ENCODE measurements at regions not wholly inside any gene's neighbourhood (a gene's known extent, or its start where the extent isn't known, plus 50 kb on each side); places are given as distances from the start of the nearest gene placed in this dataset.
A peak's percentile ranks its signal among the peaks of the same experiment; 100 is the strongest.
"Not testable (repeated sequence)": the region's sequence is repeated elsewhere in the genome, so short reads cannot be mapped to it uniquely, and the experiment has no call there.

- no peak for DNase-seq
Observed at GRCh38 chr19:30804751-30805150, 432.6 kb downstream of the ZNF536 start.

DNA sequence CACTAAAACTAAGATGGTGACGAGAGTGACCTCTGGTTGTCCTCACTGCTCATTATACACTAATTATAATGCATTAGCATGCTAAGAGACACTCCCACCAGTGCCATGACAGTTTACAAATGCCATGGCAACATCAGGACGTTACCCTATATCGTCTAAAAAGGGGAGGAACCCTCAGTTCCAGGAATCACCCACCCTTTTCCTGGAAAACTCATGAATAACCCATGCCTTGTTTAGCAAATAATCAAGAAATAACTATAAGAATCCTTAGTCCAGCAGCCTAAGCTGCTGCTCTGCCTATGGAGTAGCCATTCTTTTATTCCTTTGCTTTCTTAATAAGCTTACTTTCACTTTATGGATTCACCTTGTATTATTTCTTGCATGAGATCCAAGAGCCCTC is 432.1 kb downstream of the ZNF536 start:
- DNase-seq = not testable (repeated sequence)

- DNase-seq = no peak
Observed at GRCh38 chr19:30802424-30803013, 430.3 kb downstream of the ZNF536 start.

DNA sequence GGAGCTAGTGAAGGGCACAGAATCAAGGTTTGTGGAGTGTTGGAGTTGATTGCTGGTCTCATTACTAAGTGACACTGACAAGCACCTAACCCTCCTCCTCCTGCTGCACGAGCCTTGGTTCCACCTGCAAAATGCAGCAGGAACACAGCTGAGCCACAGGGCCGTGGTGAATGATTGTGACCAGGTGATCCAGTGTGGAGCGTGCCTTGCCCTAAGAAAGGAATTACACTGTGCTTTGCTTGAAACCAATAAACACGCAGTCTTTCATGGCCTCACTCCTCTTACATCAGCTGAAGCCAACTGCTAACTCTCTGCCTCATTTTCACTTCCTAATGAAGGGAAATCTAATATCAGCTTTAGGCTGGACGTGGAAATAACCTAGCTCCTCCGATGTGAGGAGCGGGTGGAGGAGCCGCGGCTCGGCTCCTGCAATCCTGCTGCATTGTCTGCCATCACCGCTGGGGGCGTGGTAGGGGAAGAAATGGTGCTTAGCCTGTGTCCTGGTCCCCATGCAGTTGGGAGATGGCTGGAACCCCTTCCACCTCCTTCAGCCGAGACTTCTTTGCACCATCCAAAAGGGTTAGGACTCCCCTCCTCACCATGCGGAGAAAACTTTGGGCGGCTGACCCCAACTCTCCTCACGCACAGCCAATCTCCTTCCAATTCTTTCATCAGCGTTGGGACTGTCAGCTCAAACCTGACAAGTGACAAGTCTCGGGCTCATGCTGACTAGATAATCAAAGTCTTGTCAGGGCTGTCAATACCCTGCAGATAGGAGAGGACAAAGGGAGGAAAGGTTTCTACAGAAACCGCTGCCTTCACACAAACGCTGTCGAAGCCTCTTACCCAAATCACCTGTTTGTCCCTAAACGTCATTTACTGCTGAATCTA is 427.9 kb downstream of the ZNF536 start:
- peak; percentile 25 for DNase-seq

- no peak for DNase-seq
Observed at GRCh38 chr19:30795727-30796126, 423.5 kb downstream of the ZNF536 start.

GRCh38 chr19:30792561-30793505 is 420.6 kb downstream of the ZNF536 start:
- no peak for DNase-seq

DNA sequence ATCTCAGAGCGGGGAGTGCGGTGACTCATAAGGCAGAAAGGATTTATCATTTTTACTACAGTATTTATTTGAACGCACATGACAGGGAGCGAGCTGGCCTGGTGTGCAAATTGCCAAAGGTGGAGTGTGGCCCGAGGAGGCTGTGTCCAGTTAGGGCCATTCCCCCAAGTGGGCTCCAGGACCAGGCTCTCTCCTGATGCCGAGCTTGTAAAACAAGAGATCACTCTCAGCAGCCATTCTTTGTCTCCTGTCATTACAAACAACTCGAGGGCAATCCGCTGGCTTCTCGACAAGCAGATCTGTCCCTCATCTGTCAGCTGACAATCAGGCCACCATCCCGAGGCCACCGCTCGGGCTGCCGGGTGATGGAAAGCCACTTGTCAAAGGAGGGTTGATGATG is 418.9 kb downstream of the ZNF536 start:
- DNase-seq = no peak

GRCh38 chr19:30790056-30790680 is 418.0 kb downstream of the ZNF536 start:
- no peak for DNase-seq

GRCh38 chr19:30788105-30788765 is 416.1 kb downstream of the ZNF536 start:
- DNase-seq = no peak

GRCh38 chr19:30785458-30786137 is 413.4 kb downstream of the ZNF536 start:
- DNase-seq = no peak

- DNase-seq = peak; percentile 51
Observed at GRCh38 chr19:30784850-30785457, 412.8 kb downstream of the ZNF536 start.

DNA sequence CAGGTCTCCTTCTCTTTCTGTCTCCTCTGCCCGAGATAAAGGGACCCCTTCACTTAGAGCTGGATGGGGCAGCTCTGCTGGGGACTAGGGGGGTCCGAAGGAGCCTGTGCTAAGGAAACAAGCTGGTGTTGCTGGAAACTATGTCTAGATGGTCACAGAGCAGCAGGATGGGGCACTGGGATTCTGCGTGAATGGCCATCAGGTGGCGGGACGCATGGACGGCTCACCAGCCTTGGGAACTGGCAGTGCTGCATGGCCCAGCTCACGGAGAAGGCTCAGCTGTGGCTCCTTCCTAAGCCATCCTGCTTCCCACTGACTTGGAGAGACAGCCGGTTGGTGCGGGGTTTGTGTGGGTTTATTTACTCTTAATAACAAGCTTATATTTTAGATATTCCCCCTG is 411.8 kb downstream of the ZNF536 start:
- no peak for DNase-seq

DNA sequence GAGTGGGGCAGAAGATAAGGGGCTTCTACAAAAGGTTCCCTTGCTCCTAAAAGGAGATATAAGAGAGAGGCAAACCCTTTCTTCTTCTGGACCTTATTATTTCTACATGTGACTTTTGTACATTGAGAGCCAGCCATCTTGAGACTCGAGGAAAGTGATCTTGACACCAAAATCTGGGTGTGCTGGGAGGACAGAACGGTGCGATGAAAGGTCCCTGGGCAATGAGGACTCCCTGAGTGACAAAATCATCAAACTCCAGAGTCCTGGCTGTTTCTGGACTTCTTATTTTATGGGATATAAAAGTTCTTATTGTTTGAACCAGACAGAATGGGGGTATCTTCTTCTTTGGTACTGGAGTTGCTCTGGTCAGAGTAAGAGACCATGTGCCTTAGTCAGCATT is 411.0 kb downstream of the ZNF536 start:
- DNase-seq = no peak

- DNase-seq = no peak
Observed at GRCh38 chr19:30781519-30781918, 409.3 kb downstream of the ZNF536 start.

DNA sequence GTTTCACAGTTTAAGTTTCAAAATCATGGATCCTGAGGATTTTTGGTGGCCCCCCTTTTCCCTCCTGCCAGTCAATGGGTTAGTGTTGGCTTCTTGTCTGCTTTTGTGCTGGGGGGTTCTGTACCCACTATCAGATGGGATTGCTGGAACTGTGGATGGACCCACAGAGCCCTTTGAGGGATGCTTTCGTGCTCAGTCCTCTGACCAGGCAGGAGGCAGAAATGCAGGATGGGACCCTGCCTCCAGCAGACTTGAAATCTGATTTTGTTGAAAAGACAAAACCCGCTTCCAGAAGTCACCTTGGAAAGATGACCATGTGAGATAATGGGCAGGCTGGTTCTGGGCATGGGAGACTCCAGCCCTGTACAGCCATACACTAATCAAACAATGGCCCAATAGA is 408.9 kb downstream of the ZNF536 start:
- no peak for DNase-seq

GRCh38 chr19:30780456-30780855 is 408.3 kb downstream of the ZNF536 start:
- DNase-seq = no peak

GRCh38 chr19:30780032-30780431 is 407.8 kb downstream of the ZNF536 start:
- DNase-seq = no peak

DNA sequence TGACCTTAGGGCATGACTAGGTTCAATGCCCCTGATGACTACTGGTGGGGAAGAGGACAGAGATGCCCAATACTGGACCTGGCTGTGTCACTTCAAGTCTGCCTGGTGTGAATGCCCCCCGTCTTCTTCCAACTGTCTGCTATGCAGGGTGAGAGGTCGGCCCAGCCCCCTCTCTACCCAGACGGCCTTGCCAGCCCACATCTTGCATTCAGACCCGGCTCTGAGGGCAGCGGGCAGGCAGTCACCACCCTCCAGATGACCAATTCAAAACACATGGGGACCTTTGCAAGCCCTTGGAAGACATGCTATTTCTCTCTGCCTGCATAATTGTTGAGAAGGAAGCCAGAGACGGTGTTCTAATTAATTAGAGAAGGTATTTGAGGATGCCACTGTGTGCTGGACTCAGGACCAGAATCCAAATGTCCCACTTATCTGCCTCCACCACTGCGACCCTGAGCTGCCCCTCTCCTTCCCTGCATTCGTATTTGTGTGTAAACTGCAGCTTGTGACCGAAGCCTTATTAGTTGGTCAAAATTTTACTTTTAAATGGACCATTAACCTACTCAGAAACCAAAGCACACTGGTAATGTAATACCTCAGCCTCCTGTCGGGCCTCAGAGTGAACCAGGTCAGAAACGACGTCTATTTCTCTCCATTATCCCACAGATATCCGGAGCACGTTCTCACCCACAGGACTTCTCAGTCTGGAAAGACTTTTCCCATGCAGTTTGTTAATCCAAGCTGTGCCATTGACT is 407.0 kb downstream of the ZNF536 start:
- DNase-seq = no peak

DNA sequence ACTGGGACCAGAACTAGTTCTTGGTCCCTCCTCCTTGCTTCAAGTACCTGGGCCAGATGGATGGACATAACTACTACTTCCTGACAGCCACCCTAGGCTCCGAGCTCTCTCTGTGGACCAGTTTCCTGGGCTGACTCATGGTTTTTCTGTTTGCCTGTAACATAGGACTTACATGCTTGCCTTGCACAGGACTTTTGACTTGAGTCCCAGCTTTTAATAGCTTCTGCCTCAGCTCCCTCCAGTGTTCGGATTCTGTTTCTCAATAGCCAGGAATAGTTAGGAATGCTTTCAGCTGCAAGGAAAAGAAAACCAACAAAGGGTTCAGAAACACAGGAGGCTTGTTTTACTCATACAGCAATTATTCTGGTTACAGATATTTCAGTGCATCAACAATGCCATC is 405.9 kb downstream of the ZNF536 start:
- DNase-seq = no peak

DNA sequence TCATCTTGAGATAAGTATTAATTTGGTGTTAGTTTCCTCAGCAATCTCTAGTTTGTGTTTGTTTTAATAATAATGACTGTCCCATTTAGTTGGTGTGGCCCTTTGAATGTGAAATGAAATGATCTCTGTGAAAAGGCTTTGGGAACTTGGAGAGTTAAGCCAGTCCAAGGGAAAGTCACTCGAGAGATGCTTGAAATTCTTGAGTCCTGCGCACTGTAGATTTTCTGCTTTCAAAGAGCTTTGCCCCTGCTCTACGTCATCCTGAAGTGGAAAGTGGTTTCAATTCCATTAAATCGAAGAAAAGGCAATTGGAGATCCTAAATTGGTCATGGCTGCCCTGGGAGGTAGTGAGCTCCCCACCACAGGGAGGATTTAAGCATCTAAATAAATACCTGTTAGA is 403.8 kb downstream of the ZNF536 start:
- no peak for DNase-seq

Measured in activated T-cell treated with anti-CD3 and anti-CD28 coated beads, Interleukin-2, amount 50 U/mL, for 1 hour (primary cell).